HG03045 (cell line): ENCODE measurements at regions not wholly inside any gene's neighbourhood (a gene's known extent, or its start where the extent isn't known, plus 50 kb on each side); places are given as distances from the start of the nearest gene placed in this dataset.
"Not testable (repeated sequence)": the region's sequence is repeated elsewhere in the genome, so short reads cannot be mapped to it uniquely, and the experiment has no call there.

Source experiments
- ATAC-seq: cut with Tn5 transposase; IDR thresholded peaks from one replicate; pipeline ENCODE4 v1.9.1; 2021; ENCODE audit warnings: mild to moderate bottlenecking, moderate library complexity; ENCODE audit not compliant: unreplicated experiment

- ATAC-seq, result no peak
Measured at GRCh38 chr6:159594750-159595117, 98.3 kb downstream of the SOD2 start.

- ATAC-seq, result no peak
Measured at GRCh38 chr6:159594106-159594749, 98.8 kb downstream of the SOD2 start.

GRCh38 chr6:159590835-159591234 is 102.2 kb downstream of the SOD2 start:
- no peak for ATAC-seq

- no peak for ATAC-seq
Measured at GRCh38 chr6:159586684-159587083, 106.4 kb downstream of the SOD2 start.

GRCh38 chr6:159582736-159583135 is 110.3 kb downstream of the SOD2 start:
- ATAC-seq, result no peak

GRCh38 chr6:159578629-159579028 is 114.4 kb downstream of the SOD2 start:
- ATAC-seq, result no peak

GRCh38 chr6:159577564-159577963 is 115.5 kb downstream of the SOD2 start:
- ATAC-seq, result no peak

GRCh38 chr6:159572439-159573110 is 120.5 kb downstream of the SOD2 start:
- ATAC-seq, result no peak

GRCh38 chr6:159565181-159565710 is 127.8 kb downstream of the SOD2 start:
- ATAC-seq, result no peak

GRCh38 chr6:159564456-159564855 is 128.6 kb downstream of the SOD2 start:
- ATAC-seq, result no peak

- ATAC-seq, result no peak
Measured at GRCh38 chr6:159557031-159557430, 136.0 kb downstream of the SOD2 start.

- ATAC-seq, result no peak
Measured at GRCh38 chr6:159555082-159555875, 137.8 kb downstream of the SOD2 start.

- no peak for ATAC-seq
Measured at GRCh38 chr6:159541296-159541695, 151.7 kb downstream of the SOD2 start.

GRCh38 chr6:159540883-159541282 is 152.2 kb downstream of the SOD2 start:
- ATAC-seq, result no peak

- no peak for ATAC-seq
Measured at GRCh38 chr6:159540152-159540551, 152.9 kb downstream of the SOD2 start.

- not testable (repeated sequence) for ATAC-seq
Measured at GRCh38 chr6:159538031-159538430, 155.0 kb downstream of the SOD2 start.

- no peak for ATAC-seq
Measured at GRCh38 chr6:159535656-159536350, 157.2 kb downstream of the SOD2 start.

GRCh38 chr6:159533568-159533967 is 159.5 kb downstream of the SOD2 start:
- no peak for ATAC-seq

GRCh38 chr6:159533016-159533415 is 160.0 kb downstream of the SOD2 start:
- no peak for ATAC-seq

GRCh38 chr6:159532155-159532554 is 160.9 kb downstream of the SOD2 start:
- ATAC-seq, result no peak

- no peak for ATAC-seq
Measured at GRCh38 chr6:159529934-159530333, 163.1 kb downstream of the SOD2 start.
